Liver (tissue), 7 donors: ENCODE measurements at regions not wholly inside any gene's neighbourhood (a gene's known extent, or its start where the extent isn't known, plus 50 kb on each side); places are given as distances from the start of the nearest gene placed in this dataset.

ENCODE experiments used
- DNase-seq: peaks from one replicate; pipeline ENCODE4 v3.0.0-alpha.2; 2017; ENCODE audit warnings: low spot score
- H3K27ac ChIP-seq, 2 donors: one replicate each; pipeline ENCODE4 v1.7.0; 2013; ENCODE audit warnings: inconsistent platforms in 2 of 2, low read length in 2 of 2, control low read depth in 1 of 2, low read depth in 1 of 2, mild to moderate bottlenecking in 1 of 2
- H3K27me3 ChIP-seq, 4 donors: one replicate each; pipeline versions ENCODE4 v1.6.1 to v1.7.0; 2013; ENCODE audit warnings: low read length in 3 of 4, inconsistent platforms in 1 of 4, mild to moderate bottlenecking in 1 of 4, moderate library complexity in 1 of 4; ENCODE audit not compliant: control insufficient read depth in 4 of 4, insufficient read depth in 4 of 4
- H3K36me3 ChIP-seq, 4 donors: one replicate each; pipeline versions ENCODE4 v1.6.1 to v1.7.0; 2013; ENCODE audit warnings: low read length in 3 of 4, mild to moderate bottlenecking in 3 of 4, low read depth in 1 of 4, moderate library complexity in 1 of 4; ENCODE audit not compliant: control insufficient read depth in 4 of 4, insufficient read depth in 3 of 4
- H3K4me1 ChIP-seq, 4 donors: one replicate each; pipeline versions ENCODE4 v1.6.1 to v1.7.0; 2013; ENCODE audit warnings: low read length in 3 of 4, mild to moderate bottlenecking in 3 of 4, moderate library complexity in 1 of 4; ENCODE audit not compliant: control insufficient read depth in 4 of 4, insufficient read depth in 4 of 4
- H3K4me3 ChIP-seq, 3 donors: one replicate each; pipeline versions ENCODE4 v1.6.1 to v1.7.0; 2013; ENCODE audit warnings: low read length in 3 of 3, control low read depth in 1 of 3, low read depth in 1 of 3, mild to moderate bottlenecking in 1 of 3
- H3K9ac ChIP-seq, 2 donors: one replicate each; pipeline ENCODE4 v1.7.0; 2013; ENCODE audit warnings: low read length in 2 of 2, mild to moderate bottlenecking in 2 of 2, moderate library complexity in 2 of 2, control low read depth in 1 of 2, low read depth in 1 of 2
- H3K9me3 ChIP-seq, 4 donors: one replicate each; pipeline versions ENCODE4 v1.6.1 to v1.7.0; 2013; ENCODE audit warnings: low read length in 3 of 4; ENCODE audit not compliant: control insufficient read depth in 4 of 4
- ATF3 ChIP-seq: IDR thresholded peaks from 2 replicates; pipeline ENCODE4 v1.6.1; 2016; ENCODE audit warnings: antibody characterized with exemption
- EGR1 ChIP-seq, 2 donors: IDR thresholded peaks; 2 replicates each; pipeline ENCODE4 v1.6.1; 2016 to 2018; ENCODE audit warnings: antibody characterized with exemption in 2 of 2, low read depth in 2 of 2
- FOXA1 ChIP-seq: IDR thresholded peaks from 2 replicates; pipeline ENCODE4 v1.6.1; 2016; ENCODE audit warnings: antibody characterized with exemption
- GABPA ChIP-seq, 2 donors: IDR thresholded peaks in 1 of 2; conservative IDR thresholded peaks in 1 of 2; 2 replicates each; pipeline ENCODE4 v1.6.1; 2016; ENCODE audit warnings: antibody characterized with exemption in 2 of 2, mild to moderate bottlenecking in 1 of 2, moderate library complexity in 1 of 2
- JUND ChIP-seq, 2 donors: IDR thresholded peaks; 2 replicates each; pipeline ENCODE4 v1.6.1; 2016; ENCODE audit warnings: antibody characterized with exemption in 2 of 2
- NR2F2 ChIP-seq: IDR thresholded peaks from 2 replicates; pipeline ENCODE4 v1.6.1; 2016; ENCODE audit warnings: antibody characterized with exemption
- REST ChIP-seq: IDR thresholded peaks from 2 replicates; pipeline ENCODE4 v1.6.1; 2016; ENCODE audit warnings: antibody characterized with exemption, mild to moderate bottlenecking
- YY1 ChIP-seq: IDR thresholded peaks from 2 replicates; pipeline ENCODE4 v1.6.1; 2016; ENCODE audit warnings: antibody characterized with exemption, mild to moderate bottlenecking
- ZBTB33 ChIP-seq: IDR thresholded peaks from 2 replicates; pipeline ENCODE4 v1.6.1; 2016; ENCODE audit warnings: antibody characterized with exemption
- WGBS: extraction: QIAGEN DNeasy Blood & Tissue Kit; methylation state at CpG from one replicate; pipeline ENCODE4 v1.1.7; 2013; 5-methylcytosine and 5-hydroxymethylcytosine counted together
- donor health status: healthy.
- donor health status: healthy.
- donor health status: healthy.
- donor health status: healthy.

- no peak for TF ChIP-seq FOXA1
- TF ChIP-seq GABPA (IDR thresholded peaks at IDR 0.05 in 1 of 2, conservative IDR thresholded peaks at IDR 0.05 in 1 of 2) = no peak
- TF ChIP-seq ATF3 = no peak
- TF ChIP-seq YY1 = no peak
- TF ChIP-seq JUND (IDR thresholded peaks at IDR 0.05) = no peak
Measured at GRCh38 chr10:117621795-117622420, 79.4 kb downstream of the EMX2 start (continued).

GRCh38 chr10:117622471-117623184 is 80.1 kb downstream of the EMX2 start:
- no peak for TF ChIP-seq ATF3
- TF ChIP-seq JUND (IDR thresholded peaks at IDR 0.05) = no peak
- TF ChIP-seq EGR1 (IDR thresholded peaks at IDR 0.05; ENCODE audit: low read depth in 2 of 2) = no peak
- no peak for TF ChIP-seq NR2F2
- H3K9ac ChIP-seq = no peak overlapping the region
- H3K4me1 ChIP-seq = no peaks in the 10 kb centered on the region
- H3K27me3 ChIP-seq = peaks cover 0 to 8% (median under 1%) of the 10 kb centered on the region in 4 donors
- DNase-seq = no peak
- H3K4me3 ChIP-seq = no peak overlapping the region
- no peaks in the 10 kb centered on the region for H3K9me3 ChIP-seq
- no peak overlapping the region for H3K27ac ChIP-seq
- H3K36me3 ChIP-seq = no peaks in the 10 kb centered on the region
- WGBS = 80% methylated on average over 10 of the region's 10 CpGs

- no peak overlapping the region for H3K4me3 ChIP-seq
- H3K9me3 ChIP-seq = no peaks in the 10 kb centered on the region
- no peaks in the 10 kb centered on the region for H3K36me3 ChIP-seq
- H3K9ac ChIP-seq = no peak overlapping the region
- no peak for TF ChIP-seq REST
- TF ChIP-seq FOXA1 = no peak
- no peak for TF ChIP-seq ZBTB33
- TF ChIP-seq JUND (IDR thresholded peaks at IDR 0.05) = no peak
- TF ChIP-seq GABPA (IDR thresholded peaks at IDR 0.05 in 1 of 2, conservative IDR thresholded peaks at IDR 0.05 in 1 of 2) = no peak
- no peak overlapping the region for H3K27ac ChIP-seq
- no peak for DNase-seq
- H3K27me3 ChIP-seq = peaks cover 0 to 4% (median 0%) of the 10 kb centered on the region in 4 donors
- WGBS = 67% methylated on average over 8 of the region's 8 CpGs
- H3K4me1 ChIP-seq = no peaks in the 10 kb centered on the region
Measured at GRCh38 chr10:117626228-117626627, 83.7 kb downstream of the EMX2 start.
